ENCODE measurements at regions not wholly inside any gene's neighbourhood (a gene's known extent, or its start where the extent isn't known, plus 50 kb on each side); places are given as distances from the start of the nearest gene placed in this dataset.

DNA sequence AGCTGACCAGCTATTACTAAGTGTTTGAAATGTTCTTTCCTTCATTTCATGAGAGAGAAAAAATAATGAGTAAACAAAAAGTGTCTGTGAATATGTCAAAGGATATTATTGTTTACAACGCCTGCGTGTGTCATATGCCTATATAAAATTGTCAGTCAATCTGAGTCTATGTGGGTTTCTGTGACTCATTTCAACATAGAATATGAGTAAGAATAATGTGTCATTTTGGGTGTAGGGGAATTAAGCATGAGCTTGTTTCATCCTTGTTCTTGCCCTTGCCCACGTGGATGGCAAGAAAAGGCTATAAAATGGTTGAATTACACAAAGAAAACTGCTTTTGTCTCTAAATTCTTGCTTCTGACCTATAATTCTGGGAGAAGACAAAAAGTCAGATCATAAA lies 466.0 kb downstream of the PTH2R start:
- Histone ChIP-seq H3K27me3 (replicated peaks in 1 of 4; ENCODE audit: control insufficient read depth in 3 of 4, extremely low read depth in 1 of 4, insufficient read depth in 3 of 4, low read length in 3 of 4) (peaks cover 0 to 1% (median 0%) of the 10 kb centered on the region in 4 experiments; a peak in 1 of 7 replicates), H3K23ac (ENCODE audit: insufficient read length) (no peak overlapping the region), H3K18ac (ENCODE audit: extremely low read depth, low read length) (no peak overlapping the region), H3K4ac (replicated peaks; ENCODE audit: insufficient read length, low read depth, low read length) (no peak overlapping the region), H3K14ac (ENCODE audit: insufficient read length) (no peak overlapping the region), H3K4me1 (replicated peaks in 1 of 4; ENCODE audit: control insufficient read depth in 3 of 4, insufficient read depth in 4 of 4, low read length in 3 of 4) (no peaks in the 10 kb centered on the region), H2BK120ac (replicated peaks; ENCODE audit: low read depth, low read length) (no peak overlapping the region), H2BK5ac (ENCODE audit: low read depth, low read length) (no peak overlapping the region), H2AFZ (ENCODE audit: low read length) (no peak overlapping the region), H3K4me3 (ENCODE audit: extremely low read depth in 1 of 4, insufficient read depth in 2 of 4, low read depth in 3 of 4, low read length in 4 of 4) (no peak overlapping the region), H3K9me3 (ENCODE audit: insufficient read depth in 2 of 2, low read depth in 1 of 2, low read length in 1 of 2) (no peaks in the 10 kb centered on the region; a peak in 1 of 4 replicates), H2AK5ac (ENCODE audit: low read depth, low read length) (no peak overlapping the region), H4K8ac (ENCODE audit: extremely low read depth, insufficient read depth, low read length) (no peak overlapping the region), H4K20me1 (replicated peaks in 1 of 2; ENCODE audit: control insufficient read depth in 1 of 2, insufficient read depth in 2 of 2, low read length in 2 of 2) (no peaks in the 10 kb centered on the region), H3K4me2 (ENCODE audit: insufficient read depth in 1 of 2, low read depth in 2 of 2, low read length in 2 of 2) (no peak overlapping the region), H3K79me2 (ENCODE audit: control insufficient read depth in 1 of 2, insufficient read depth in 2 of 2, low read length in 2 of 2) (no peaks in the 10 kb centered on the region), H3K27ac (ENCODE audit: low read depth, low read length) (no peak overlapping the region), H4K91ac (replicated peaks; ENCODE audit: insufficient read length, low read length) (no peak overlapping the region), H3K56ac (replicated peaks; ENCODE audit: insufficient read length, low read depth, low read length) (no peak overlapping the region), H4K5ac (ENCODE audit: insufficient read length, low read depth, low read length) (no peak overlapping the region), H2BK20ac (ENCODE audit: low read length) (no peak overlapping the region), H3K9ac (replicated peaks in 1 of 4; ENCODE audit: extremely low read depth in 1 of 4, low read depth in 3 of 4, low read length in 3 of 4) (no peak overlapping the region), H3K36me3 (ENCODE audit: control insufficient read depth in 2 of 4, insufficient read depth in 4 of 4, low read length in 3 of 4) (no peaks in the 10 kb centered on the region), H3K23me2 (ENCODE audit: low read depth, low read length) (no peaks in the 10 kb centered on the region), H2BK15ac (ENCODE audit: low read length) (no peak overlapping the region), H3K79me1 (ENCODE audit: low read depth, low read length) (no peaks in the 10 kb centered on the region), H2BK12ac (ENCODE audit: low read depth, low read length) (no peak overlapping the region)
- ChIA-PET CTCF (ENCODE audit: partially characterized antibody) (interaction anchor here (0.9 to 1.8 kb wide), 2 partner anchors 53 to 407 kb away, joined by 3 to 4 read pairs; no protein-coding TSS in a partner anchor), POLR2A (ENCODE audit: partially characterized antibody) (interaction anchor here (0.9 kb wide), 1 partner anchor 452 kb away, joined by 3 read pairs; no protein-coding TSS in a partner anchor)
- WGBS, 2 experiments (ENCODE audit: extremely low coverage in 1 of 2, insufficient coverage in 1 of 2, insufficient read length in 1 of 2, insufficient replicate concordance in 2 of 2, low coverage in 1 of 2, low lambda C conversion rate in 2 of 2, missing lambda C conversion rate in 1 of 2), result 83% methylated on average over 3 of the region's 3 CpGs; no CpG with 5 or more reads in 1 of the 2 experiments
- FAIRE-seq (no peak), DNase-seq (ENCODE audit: low read depth in 1 of 2, low spot score in 2 of 2) (no peak)
- TF ChIP-seq RBBP5 (IDR thresholded peaks at IDR 0.05; ENCODE audit: borderline replicate concordance, low read depth, low read length) (no peak), CBX8 (IDR thresholded peaks at IDR 0.05; ENCODE audit: borderline replicate concordance, low read depth, low read length) (no peak), TEAD4 (IDR thresholded peaks at IDR 0.05; ENCODE audit: low read depth, low read length) (no peak), NRF1 (IDR thresholded peaks at IDR 0.05; ENCODE audit: low read depth, low read length) (no peak), TBP (IDR thresholded peaks at IDR 0.05; ENCODE audit: low read depth, low read length) (no peak), CHD2 (IDR thresholded peaks at IDR 0.05; ENCODE audit: low read length) (no peak), SP1 (IDR thresholded peaks at IDR 0.05; ENCODE audit: low read depth, low read length) (no peak), CEBPB (IDR thresholded peaks at IDR 0.05; ENCODE audit: low read depth, low read length) (no peak), FOSL1 (IDR thresholded peaks at IDR 0.05; ENCODE audit: insufficient read depth, low read depth, low read length) (no peak), KDM4A (IDR thresholded peaks at IDR 0.05; ENCODE audit: low read depth, low read length, severe bottlenecking) (no peak), BCL11A (IDR thresholded peaks at IDR 0.05; ENCODE audit: low read depth in 2 of 2, low read length in 2 of 2) (no peak), HDAC2 (IDR thresholded peaks at IDR 0.05; ENCODE audit: borderline replicate concordance in 1 of 2, low read depth in 2 of 2, low read length in 2 of 2) (no peak)
